ENCODE measurements at regions not wholly inside any gene's neighbourhood (a gene's known extent, or its start where the extent isn't known, plus 50 kb on each side); places are given as distances from the start of the nearest gene placed in this dataset.

DNA sequence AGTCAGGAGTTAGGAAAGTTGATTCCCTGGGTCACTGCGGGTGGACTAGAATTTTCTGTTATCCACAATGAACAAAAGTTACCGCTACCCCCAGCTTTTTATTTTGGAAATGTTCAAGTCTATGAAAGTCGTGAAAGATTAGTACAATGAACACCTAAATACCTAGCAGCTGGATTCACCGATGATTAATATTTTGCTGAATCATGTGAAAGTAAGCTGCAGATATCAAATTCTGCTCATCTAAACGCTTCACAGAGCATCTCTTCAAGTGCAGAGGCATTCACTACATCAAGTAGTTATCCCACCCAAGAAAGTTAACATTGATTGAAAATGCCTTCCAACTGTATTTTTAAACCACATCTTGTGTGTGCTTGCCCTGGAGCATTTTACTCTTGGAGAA, 729.0 kb upstream of the NR2F2 start:
- ATAC-seq (no peak), DNase-seq (ENCODE audit: low spot score) (no peak)
- peaks cover 27% of the 10 kb centered on the region for H3K4me1 Mint-ChIP-seq
- CTCF ChIA-PET: no interaction called here
- no peaks in the 10 kb centered on the region for H3K27me3 Mint-ChIP-seq (ENCODE audit: low read depth)
- POLR2A ChIA-PET: no interaction called here
- no peak for TF ChIP-seq TEAD4 (CRISPR knock-in tag; IDR thresholded peaks at IDR 0.05)
- TF ChIP-seq, protein P1, sequence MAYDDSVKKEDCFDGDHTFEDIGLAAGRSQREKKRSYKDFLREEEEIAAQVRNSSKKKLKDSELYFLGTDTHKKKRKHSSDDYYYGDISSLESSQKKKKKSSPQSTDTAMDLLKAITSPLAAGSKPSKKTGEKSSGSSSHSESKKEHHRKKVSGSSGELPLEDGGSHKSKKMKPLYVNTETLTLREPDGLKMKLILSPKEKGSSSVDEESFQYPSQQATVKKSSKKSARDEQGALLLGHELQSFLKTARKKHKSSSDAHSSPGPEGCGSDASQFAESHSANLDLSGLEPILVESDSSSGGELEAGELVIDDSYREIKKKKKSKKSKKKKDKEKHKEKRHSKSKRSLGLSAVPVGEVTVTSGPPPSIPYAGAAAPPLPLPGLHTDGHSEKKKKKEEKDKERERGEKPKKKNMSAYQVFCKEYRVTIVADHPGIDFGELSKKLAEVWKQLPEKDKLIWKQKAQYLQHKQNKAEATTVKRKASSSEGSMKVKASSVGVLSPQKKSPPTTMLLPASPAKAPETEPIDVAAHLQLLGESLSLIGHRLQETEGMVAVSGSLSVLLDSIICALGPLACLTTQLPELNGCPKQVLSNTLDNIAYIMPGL (CRISPR knock-in tag; IDR thresholded peaks at IDR 0.05): no peak
- TF ChIP-seq SP1 (CRISPR knock-in tag; conservative IDR thresholded peaks at IDR 0.05): no peak
- TF ChIP-seq GRHL2 (CRISPR knock-in tag; IDR thresholded peaks at IDR 0.05; ENCODE audit: insufficient replicate concordance, severe bottlenecking): no peak
- no peak for TF ChIP-seq ZNF423 (CRISPR knock-in tag; IDR thresholded peaks at IDR 0.05)
- TF ChIP-seq, protein P2, sequence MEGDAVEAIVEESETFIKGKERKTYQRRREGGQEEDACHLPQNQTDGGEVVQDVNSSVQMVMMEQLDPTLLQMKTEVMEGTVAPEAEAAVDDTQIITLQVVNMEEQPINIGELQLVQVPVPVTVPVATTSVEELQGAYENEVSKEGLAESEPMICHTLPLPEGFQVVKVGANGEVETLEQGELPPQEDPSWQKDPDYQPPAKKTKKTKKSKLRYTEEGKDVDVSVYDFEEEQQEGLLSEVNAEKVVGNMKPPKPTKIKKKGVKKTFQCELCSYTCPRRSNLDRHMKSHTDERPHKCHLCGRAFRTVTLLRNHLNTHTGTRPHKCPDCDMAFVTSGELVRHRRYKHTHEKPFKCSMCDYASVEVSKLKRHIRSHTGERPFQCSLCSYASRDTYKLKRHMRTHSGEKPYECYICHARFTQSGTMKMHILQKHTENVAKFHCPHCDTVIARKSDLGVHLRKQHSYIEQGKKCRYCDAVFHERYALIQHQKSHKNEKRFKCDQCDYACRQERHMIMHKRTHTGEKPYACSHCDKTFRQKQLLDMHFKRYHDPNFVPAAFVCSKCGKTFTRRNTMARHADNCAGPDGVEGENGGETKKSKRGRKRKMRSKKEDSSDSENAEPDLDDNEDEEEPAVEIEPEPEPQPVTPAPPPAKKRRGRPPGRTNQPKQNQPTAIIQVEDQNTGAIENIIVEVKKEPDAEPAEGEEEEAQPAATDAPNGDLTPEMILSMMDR (IDR thresholded peaks at IDR 0.05): no peak
- no peak for TF ChIP-seq ETV6 (CRISPR knock-in tag; IDR thresholded peaks at IDR 0.05)
- TF ChIP-seq, protein P3, sequence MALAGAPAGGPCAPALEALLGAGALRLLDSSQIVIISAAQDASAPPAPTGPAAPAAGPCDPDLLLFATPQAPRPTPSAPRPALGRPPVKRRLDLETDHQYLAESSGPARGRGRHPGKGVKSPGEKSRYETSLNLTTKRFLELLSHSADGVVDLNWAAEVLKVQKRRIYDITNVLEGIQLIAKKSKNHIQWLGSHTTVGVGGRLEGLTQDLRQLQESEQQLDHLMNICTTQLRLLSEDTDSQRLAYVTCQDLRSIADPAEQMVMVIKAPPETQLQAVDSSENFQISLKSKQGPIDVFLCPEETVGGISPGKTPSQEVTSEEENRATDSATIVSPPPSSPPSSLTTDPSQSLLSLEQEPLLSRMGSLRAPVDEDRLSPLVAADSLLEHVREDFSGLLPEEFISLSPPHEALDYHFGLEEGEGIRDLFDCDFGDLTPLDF (CRISPR knock-in tag; IDR thresholded peaks at IDR 0.05): no peak
- TF ChIP-seq ESRRA (CRISPR knock-in tag; IDR thresholded peaks at IDR 0.05; ENCODE audit: borderline replicate concordance): no peak
- TF ChIP-seq, protein P4, sequence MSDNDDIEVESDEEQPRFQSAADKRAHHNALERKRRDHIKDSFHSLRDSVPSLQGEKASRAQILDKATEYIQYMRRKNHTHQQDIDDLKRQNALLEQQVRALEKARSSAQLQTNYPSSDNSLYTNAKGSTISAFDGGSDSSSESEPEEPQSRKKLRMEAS (CRISPR knock-in tag; IDR thresholded peaks at IDR 0.05): no peak
- TF ChIP-seq MYBL2 (CRISPR knock-in tag; IDR thresholded peaks at IDR 0.05): no peak
- TF ChIP-seq, protein P5, sequence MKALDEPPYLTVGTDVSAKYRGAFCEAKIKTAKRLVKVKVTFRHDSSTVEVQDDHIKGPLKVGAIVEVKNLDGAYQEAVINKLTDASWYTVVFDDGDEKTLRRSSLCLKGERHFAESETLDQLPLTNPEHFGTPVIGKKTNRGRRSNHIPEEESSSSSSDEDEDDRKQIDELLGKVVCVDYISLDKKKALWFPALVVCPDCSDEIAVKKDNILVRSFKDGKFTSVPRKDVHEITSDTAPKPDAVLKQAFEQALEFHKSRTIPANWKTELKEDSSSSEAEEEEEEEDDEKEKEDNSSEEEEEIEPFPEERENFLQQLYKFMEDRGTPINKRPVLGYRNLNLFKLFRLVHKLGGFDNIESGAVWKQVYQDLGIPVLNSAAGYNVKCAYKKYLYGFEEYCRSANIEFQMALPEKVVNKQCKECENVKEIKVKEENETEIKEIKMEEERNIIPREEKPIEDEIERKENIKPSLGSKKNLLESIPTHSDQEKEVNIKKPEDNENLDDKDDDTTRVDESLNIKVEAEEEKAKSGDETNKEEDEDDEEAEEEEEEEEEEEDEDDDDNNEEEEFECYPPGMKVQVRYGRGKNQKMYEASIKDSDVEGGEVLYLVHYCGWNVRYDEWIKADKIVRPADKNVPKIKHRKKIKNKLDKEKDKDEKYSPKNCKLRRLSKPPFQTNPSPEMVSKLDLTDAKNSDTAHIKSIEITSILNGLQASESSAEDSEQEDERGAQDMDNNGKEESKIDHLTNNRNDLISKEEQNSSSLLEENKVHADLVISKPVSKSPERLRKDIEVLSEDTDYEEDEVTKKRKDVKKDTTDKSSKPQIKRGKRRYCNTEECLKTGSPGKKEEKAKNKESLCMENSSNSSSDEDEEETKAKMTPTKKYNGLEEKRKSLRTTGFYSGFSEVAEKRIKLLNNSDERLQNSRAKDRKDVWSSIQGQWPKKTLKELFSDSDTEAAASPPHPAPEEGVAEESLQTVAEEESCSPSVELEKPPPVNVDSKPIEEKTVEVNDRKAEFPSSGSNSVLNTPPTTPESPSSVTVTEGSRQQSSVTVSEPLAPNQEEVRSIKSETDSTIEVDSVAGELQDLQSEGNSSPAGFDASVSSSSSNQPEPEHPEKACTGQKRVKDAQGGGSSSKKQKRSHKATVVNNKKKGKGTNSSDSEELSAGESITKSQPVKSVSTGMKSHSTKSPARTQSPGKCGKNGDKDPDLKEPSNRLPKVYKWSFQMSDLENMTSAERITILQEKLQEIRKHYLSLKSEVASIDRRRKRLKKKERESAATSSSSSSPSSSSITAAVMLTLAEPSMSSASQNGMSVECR (CRISPR knock-in tag; IDR thresholded peaks at IDR 0.05; ENCODE audit: borderline replicate concordance): no peak
- TF ChIP-seq, protein P6, sequence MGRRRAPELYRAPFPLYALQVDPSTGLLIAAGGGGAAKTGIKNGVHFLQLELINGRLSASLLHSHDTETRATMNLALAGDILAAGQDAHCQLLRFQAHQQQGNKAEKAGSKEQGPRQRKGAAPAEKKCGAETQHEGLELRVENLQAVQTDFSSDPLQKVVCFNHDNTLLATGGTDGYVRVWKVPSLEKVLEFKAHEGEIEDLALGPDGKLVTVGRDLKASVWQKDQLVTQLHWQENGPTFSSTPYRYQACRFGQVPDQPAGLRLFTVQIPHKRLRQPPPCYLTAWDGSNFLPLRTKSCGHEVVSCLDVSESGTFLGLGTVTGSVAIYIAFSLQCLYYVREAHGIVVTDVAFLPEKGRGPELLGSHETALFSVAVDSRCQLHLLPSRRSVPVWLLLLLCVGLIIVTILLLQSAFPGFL (CRISPR knock-in tag; IDR thresholded peaks at IDR 0.05; ENCODE audit: borderline replicate concordance): no peak
- no peak for TF ChIP-seq ZNF138 (CRISPR knock-in tag; conservative IDR thresholded peaks at IDR 0.05)
- TF ChIP-seq, protein P7, sequence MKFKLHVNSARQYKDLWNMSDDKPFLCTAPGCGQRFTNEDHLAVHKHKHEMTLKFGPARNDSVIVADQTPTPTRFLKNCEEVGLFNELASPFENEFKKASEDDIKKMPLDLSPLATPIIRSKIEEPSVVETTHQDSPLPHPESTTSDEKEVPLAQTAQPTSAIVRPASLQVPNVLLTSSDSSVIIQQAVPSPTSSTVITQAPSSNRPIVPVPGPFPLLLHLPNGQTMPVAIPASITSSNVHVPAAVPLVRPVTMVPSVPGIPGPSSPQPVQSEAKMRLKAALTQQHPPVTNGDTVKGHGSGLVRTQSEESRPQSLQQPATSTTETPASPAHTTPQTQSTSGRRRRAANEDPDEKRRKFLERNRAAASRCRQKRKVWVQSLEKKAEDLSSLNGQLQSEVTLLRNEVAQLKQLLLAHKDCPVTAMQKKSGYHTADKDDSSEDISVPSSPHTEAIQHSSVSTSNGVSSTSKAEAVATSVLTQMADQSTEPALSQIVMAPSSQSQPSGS (CRISPR knock-in tag; IDR thresholded peaks at IDR 0.05; ENCODE audit: borderline replicate concordance, low read depth): no peak
- TF ChIP-seq, protein P8, sequence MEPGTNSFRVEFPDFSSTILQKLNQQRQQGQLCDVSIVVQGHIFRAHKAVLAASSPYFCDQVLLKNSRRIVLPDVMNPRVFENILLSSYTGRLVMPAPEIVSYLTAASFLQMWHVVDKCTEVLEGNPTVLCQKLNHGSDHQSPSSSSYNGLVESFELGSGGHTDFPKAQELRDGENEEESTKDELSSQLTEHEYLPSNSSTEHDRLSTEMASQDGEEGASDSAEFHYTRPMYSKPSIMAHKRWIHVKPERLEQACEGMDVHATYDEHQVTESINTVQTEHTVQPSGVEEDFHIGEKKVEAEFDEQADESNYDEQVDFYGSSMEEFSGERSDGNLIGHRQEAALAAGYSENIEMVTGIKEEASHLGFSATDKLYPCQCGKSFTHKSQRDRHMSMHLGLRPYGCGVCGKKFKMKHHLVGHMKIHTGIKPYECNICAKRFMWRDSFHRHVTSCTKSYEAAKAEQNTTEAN (CRISPR knock-in tag; IDR thresholded peaks at IDR 0.05): no peak
- no peak overlapping the region for H3K27ac Mint-ChIP-seq
- H3K36me3 Mint-ChIP-seq: no peaks in the 10 kb centered on the region; the same call in 1 of the 2 replicates
- peaks cover 16% of the 10 kb centered on the region for H3K9me3 Mint-ChIP-seq
- no peak overlapping the region for H3K4me3 Mint-ChIP-seq
